H9 (cell line): ENCODE measurements at regions not wholly inside any gene's neighbourhood (a gene's known extent, or its start where the extent isn't known, plus 50 kb on each side); places are given as distances from the start of the nearest gene placed in this dataset.
A peak's percentile ranks its signal among the peaks of the same experiment; 100 is the strongest.

Experiments
- DNase-seq: peaks from one replicate; pipeline ENCODE4 v3.0.0-alpha.2; 2017
- H2AFZ ChIP-seq: one replicate; pipeline ENCODE4 v1.6.1; 2013; ENCODE audit warnings: mild to moderate bottlenecking, low read length, control low read depth, moderate library complexity
- H2AK5ac ChIP-seq: 2 replicates; pipeline ENCODE4 v1.6.1; 2013; ENCODE audit warnings: low read length, control low read depth, mixed read lengths; ENCODE audit not compliant: insufficient read length
- H2BK120ac ChIP-seq: one replicate; pipeline ENCODE4 v1.6.1; 2013; ENCODE audit warnings: low read depth, mild to moderate bottlenecking, low read length, control low read depth, inconsistent platforms; ENCODE audit not compliant: poor library complexity, severe bottlenecking
- H2BK12ac ChIP-seq: 2 replicates; pipeline ENCODE4 v1.6.1; 2013; ENCODE audit warnings: low read length, control low read depth, mixed read lengths, low read depth; ENCODE audit not compliant: insufficient read length
- H2BK15ac ChIP-seq: 2 replicates; pipeline ENCODE4 v1.6.1; 2013; ENCODE audit warnings: low read depth, low read length, control low read depth
- H2BK20ac ChIP-seq: one replicate; pipeline ENCODE4 v1.6.1; 2013; ENCODE audit warnings: low read depth, mild to moderate bottlenecking, low read length, control low read depth, inconsistent platforms; ENCODE audit not compliant: poor library complexity, severe bottlenecking
- H2BK5ac ChIP-seq: 2 replicates; pipeline ENCODE4 v1.6.1; 2013; ENCODE audit warnings: low read length, control low read depth, mixed read lengths; ENCODE audit not compliant: insufficient read length
- H3K14ac ChIP-seq: 2 replicates; pipeline ENCODE4 v1.6.1; 2013; ENCODE audit warnings: low read length, control low read depth; ENCODE audit not compliant: insufficient read depth
- H3K18ac ChIP-seq: 2 replicates; pipeline ENCODE4 v1.6.1; 2013; ENCODE audit warnings: low read depth, mild to moderate bottlenecking, mixed read lengths, low read length, control low read depth; ENCODE audit not compliant: insufficient read length
- H3K23ac ChIP-seq: 2 replicates; pipeline ENCODE4 v1.6.1; 2013; ENCODE audit warnings: low read length, control low read depth, mixed read lengths, low read depth; ENCODE audit not compliant: insufficient read length
- H3K23me2 ChIP-seq: 2 replicates; pipeline ENCODE4 v1.6.1; 2013; ENCODE audit warnings: low read depth, mild to moderate bottlenecking, mixed read lengths, low read length, control low read depth; ENCODE audit not compliant: insufficient read length, poor library complexity, severe bottlenecking
- H3K27ac ChIP-seq: 2 replicates; pipeline ENCODE4 v1.5.1; 2013; ENCODE audit warnings: low read length, control low read depth, mixed read lengths, low read depth; ENCODE audit not compliant: insufficient read length
- H3K27me3 ChIP-seq: 2 replicates; pipeline ENCODE4 v1.6.1; 2013; ENCODE audit warnings: low read length, control low read depth, inconsistent platforms; ENCODE audit not compliant: insufficient read depth
- H3K4ac ChIP-seq: 2 replicates; pipeline ENCODE4 v1.6.1; 2013; ENCODE audit warnings: low read depth, mild to moderate bottlenecking, control low read depth, inconsistent platforms, low read length, moderate library complexity
- H3K4me1 ChIP-seq: 2 replicates; pipeline ENCODE4 v1.6.1; 2013; ENCODE audit warnings: low read length, control low read depth, inconsistent platforms; ENCODE audit not compliant: insufficient read depth
- H3K4me2 ChIP-seq: 2 replicates; pipeline ENCODE4 v1.6.1; 2013; ENCODE audit warnings: low read length, control low read depth, mixed read lengths; ENCODE audit not compliant: insufficient read length, insufficient read depth
- H3K56ac ChIP-seq: 2 replicates; pipeline ENCODE4 v1.6.1; 2013; ENCODE audit warnings: low read depth, mild to moderate bottlenecking, mixed read lengths, low read length, control low read depth; ENCODE audit not compliant: insufficient read length
- H3K79me1 ChIP-seq: 2 replicates; pipeline ENCODE4 v1.6.1; 2013; ENCODE audit warnings: low read depth, mild to moderate bottlenecking, moderate library complexity, low read length, control low read depth, inconsistent platforms; ENCODE audit not compliant: insufficient read depth, poor library complexity, severe bottlenecking
- H3K79me2 ChIP-seq: 2 replicates; pipeline ENCODE4 v1.6.1; 2013; ENCODE audit warnings: low read length, control low read depth, inconsistent platforms; ENCODE audit not compliant: insufficient read depth
- H3K9ac ChIP-seq: 2 replicates; pipeline ENCODE4 v1.6.1; 2013; ENCODE audit warnings: low read length, control low read depth, mixed read lengths; ENCODE audit not compliant: insufficient read length; ENCODE audit errors: extremely low read depth
- H3K9me3 ChIP-seq: one replicate; pipeline ENCODE4 v1.6.1; 2013; ENCODE audit warnings: low read depth, low read length, inconsistent platforms; ENCODE audit not compliant: control insufficient read depth
- H3T11ph ChIP-seq: one replicate; pipeline ENCODE4 v1.6.1; 2013; ENCODE audit warnings: mild to moderate bottlenecking, low read length, control low read depth, inconsistent platforms
- H4K20me1 ChIP-seq: one replicate; pipeline ENCODE4 v1.6.1; 2013; ENCODE audit not compliant: control insufficient read depth, insufficient read length, insufficient read depth
- H4K5ac ChIP-seq: 2 replicates; pipeline ENCODE4 v1.6.1; 2013; ENCODE audit warnings: low read depth, mild to moderate bottlenecking, mixed read lengths, low read length, control low read depth; ENCODE audit not compliant: insufficient read length
- H4K8ac ChIP-seq: replicated peaks from 2 replicates; pipeline ENCODE4 v1.6.1; 2013; ENCODE audit warnings: low read length, control low read depth, mixed read lengths, low read depth; ENCODE audit not compliant: insufficient read length
- H4K91ac ChIP-seq: 2 replicates; pipeline ENCODE4 v1.6.1; 2013; ENCODE audit warnings: low read depth, mild to moderate bottlenecking, moderate library complexity, mixed read lengths, low read length, control low read depth; ENCODE audit not compliant: insufficient read length
- H3K27ac Mint-ChIP-seq, 3 experiments: 2 replicates in 2 of 3; 3 replicates in 1 of 3; pipeline ENCODE4 v1.8.0; 2020 to 2021; ENCODE audit warnings: mixed read lengths in 3 of 3, mild to moderate bottlenecking in 1 of 3, moderate library complexity in 1 of 3
- H3K27me3 Mint-ChIP-seq: 2 replicates; pipeline ENCODE4 v1.8.0; 2021; ENCODE audit warnings: low read depth, mild to moderate bottlenecking, moderate library complexity, mixed read lengths
- H3K36me3 Mint-ChIP-seq, 3 experiments: 2 replicates in 2 of 3; 3 replicates in 1 of 3; pipeline ENCODE4 v1.8.0; 2020 to 2021; ENCODE audit warnings: low read depth in 3 of 3, mixed read lengths in 3 of 3; ENCODE audit not compliant: insufficient read depth in 1 of 3
- H3K4me1 Mint-ChIP-seq, 2 experiments: 2 replicates each; pipeline ENCODE4 v1.8.0; 2020; ENCODE audit warnings: mixed read lengths in 2 of 2
- H3K4me3 Mint-ChIP-seq, 2 experiments: 2 replicates in 1 of 2; 3 replicates in 1 of 2; pipeline ENCODE4 v1.8.0; 2020 to 2021; ENCODE audit warnings: mild to moderate bottlenecking in 2 of 2, mixed read lengths in 2 of 2, moderate library complexity in 1 of 2
- H3K9me3 Mint-ChIP-seq, 2 experiments: 2 replicates in 1 of 2; 3 replicates in 1 of 2; pipeline ENCODE4 v1.8.0; 2020; ENCODE audit warnings: mild to moderate bottlenecking in 2 of 2, mixed read lengths in 2 of 2, moderate library complexity in 1 of 2
- WGBS: extraction: QIAGEN DNeasy Blood & Tissue Kit; methylation state at CpG from one replicate; pipeline ENCODE4 v1.1.7; 2013; ENCODE audit warnings: missing lambda C conversion rate, low lambda C conversion rate, mixed read lengths; ENCODE audit not compliant: insufficient read length; ENCODE audit errors: extremely low coverage; 5-methylcytosine and 5-hydroxymethylcytosine counted together
- TF ChIP-seq, protein P1 (sequence below): fragments of 200-600 bp; sonication (generic); conservative IDR thresholded peaks from 3 replicates; pipeline ENCODE4 v1.8.0; 2021; ENCODE audit warnings: antibody characterized with exemption, mild to moderate bottlenecking

- Histone ChIP-seq H3K4me1 (no peaks in the 10 kb centered on the region), H4K8ac (no peak overlapping the region), H3K23me2 (no peaks in the 10 kb centered on the region), H4K91ac (no peak overlapping the region), H4K20me1 (no peaks in the 10 kb centered on the region), H3K79me2 (no peaks in the 10 kb centered on the region), H2BK5ac (no peak overlapping the region), H3K14ac (peak overlapping the region; percentile 10; the same call in 1 of the 2 replicates), H3K4me2 (no peak overlapping the region), H3T11ph (no peak overlapping the region), H2AK5ac (no peak overlapping the region), H2AFZ (no peak overlapping the region), H2BK120ac (no peak overlapping the region), H2BK12ac (no peak overlapping the region), H3K56ac (no peak overlapping the region), H3K9ac (no peak overlapping the region), H2BK15ac (no peak overlapping the region), H3K79me1 (no peaks in the 10 kb centered on the region), H2BK20ac (no peak overlapping the region), H3K9me3 (no peaks in the 10 kb centered on the region), H3K23ac (no peak overlapping the region), H3K4ac (no peak overlapping the region), H3K27ac (no peak overlapping the region), H3K18ac (no peak overlapping the region), H4K5ac (no peak overlapping the region), H3K27me3 (no peaks in the 10 kb centered on the region)
- Mint-ChIP-seq H3K4me1 (peaks cover 0 to 6% of the 10 kb centered on the region in 2 experiments; a peak in 1 of 4 replicates), H3K9me3 (no peaks in the 10 kb centered on the region), H3K27me3 (peaks cover 2% of the 10 kb centered on the region; the same call in 1 of the 2 replicates), H3K4me3 (no peak overlapping the region), H3K36me3 (no peaks in the 10 kb centered on the region), H3K27ac (no peak overlapping the region)
- TF ChIP-seq, protein P1, sequence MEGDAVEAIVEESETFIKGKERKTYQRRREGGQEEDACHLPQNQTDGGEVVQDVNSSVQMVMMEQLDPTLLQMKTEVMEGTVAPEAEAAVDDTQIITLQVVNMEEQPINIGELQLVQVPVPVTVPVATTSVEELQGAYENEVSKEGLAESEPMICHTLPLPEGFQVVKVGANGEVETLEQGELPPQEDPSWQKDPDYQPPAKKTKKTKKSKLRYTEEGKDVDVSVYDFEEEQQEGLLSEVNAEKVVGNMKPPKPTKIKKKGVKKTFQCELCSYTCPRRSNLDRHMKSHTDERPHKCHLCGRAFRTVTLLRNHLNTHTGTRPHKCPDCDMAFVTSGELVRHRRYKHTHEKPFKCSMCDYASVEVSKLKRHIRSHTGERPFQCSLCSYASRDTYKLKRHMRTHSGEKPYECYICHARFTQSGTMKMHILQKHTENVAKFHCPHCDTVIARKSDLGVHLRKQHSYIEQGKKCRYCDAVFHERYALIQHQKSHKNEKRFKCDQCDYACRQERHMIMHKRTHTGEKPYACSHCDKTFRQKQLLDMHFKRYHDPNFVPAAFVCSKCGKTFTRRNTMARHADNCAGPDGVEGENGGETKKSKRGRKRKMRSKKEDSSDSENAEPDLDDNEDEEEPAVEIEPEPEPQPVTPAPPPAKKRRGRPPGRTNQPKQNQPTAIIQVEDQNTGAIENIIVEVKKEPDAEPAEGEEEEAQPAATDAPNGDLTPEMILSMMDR, result no peak
- no CpG with 5 or more reads among the region's 15 CpGs for WGBS
- no peak for DNase-seq
Measured at GRCh38 chr2:2859164-2859563, 518.5 kb downstream of the EIPR1 start.
